HuH-7.5 (cell line): ENCODE measurements at regions not wholly inside any gene's neighbourhood (a gene's known extent, or its start where the extent isn't known, plus 50 kb on each side); places are given as distances from the start of the nearest gene placed in this dataset.
"Not testable (repeated sequence)": the region's sequence is repeated elsewhere in the genome, so short reads cannot be mapped to it uniquely, and the experiment has no call there.

Experiments
- DNase-seq: peaks from one replicate; pipeline ENCODE4 v3.0.0; 2011; ENCODE audit warnings: low spot score

DNA sequence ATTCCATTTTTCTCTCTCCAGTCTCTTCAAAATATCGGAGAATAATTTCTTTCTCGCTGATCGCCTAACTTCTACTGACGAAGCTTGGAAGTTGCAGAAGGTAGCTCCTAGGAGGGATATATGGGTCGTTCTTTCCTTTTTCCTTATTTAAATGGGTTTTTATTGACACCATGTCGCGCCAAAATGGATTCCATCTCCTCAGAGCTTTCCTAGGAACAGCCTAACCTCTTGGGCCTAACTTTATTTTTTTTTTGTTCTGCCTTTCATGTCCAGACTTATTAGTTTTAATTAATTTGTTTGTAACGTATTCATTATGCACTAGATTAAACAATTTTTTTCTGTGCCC, 92.0 kb upstream of the XIST start:
- DNase-seq: no peak

DNA sequence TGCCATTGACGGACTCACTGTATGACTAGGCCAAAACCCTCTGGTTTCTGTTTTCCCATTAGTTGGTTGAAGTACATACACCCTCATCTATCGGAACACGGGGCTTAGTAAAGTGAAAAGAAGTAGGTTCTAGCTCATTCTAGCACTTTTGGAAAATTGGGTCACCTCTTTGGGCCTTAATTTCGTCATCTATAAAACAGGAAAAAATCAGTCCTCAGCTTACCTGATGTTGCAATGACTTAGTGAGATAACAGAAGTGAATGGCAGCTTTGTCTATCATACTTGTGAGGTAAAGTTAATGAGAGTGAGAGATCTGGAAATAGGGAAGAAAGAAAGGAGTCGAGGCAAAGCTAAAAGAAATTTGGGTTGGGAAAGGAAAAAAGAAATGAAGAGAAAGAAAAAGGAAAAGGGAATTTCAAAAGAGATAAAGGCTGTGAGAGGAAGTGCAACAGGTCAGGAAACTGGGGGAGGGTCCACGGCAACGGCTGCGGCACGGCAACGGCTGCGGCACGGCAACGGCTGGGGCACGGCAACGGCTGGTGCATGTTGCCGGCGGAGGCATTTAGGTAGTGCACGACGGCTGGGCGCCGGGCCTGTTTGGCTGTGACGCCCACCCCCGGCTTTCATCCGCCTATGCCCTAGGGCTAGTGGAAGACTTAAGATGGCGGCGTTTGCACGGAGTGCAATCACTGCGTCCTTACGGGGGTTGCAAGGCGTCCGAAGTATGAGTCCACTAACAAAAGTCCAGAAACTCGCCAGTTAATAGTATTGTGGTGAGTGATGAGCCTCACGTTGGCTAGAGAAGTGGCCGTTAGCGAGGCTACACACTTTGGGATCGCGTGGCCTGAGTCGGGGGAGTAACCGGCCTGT, 91.4 kb upstream of the XIST start:
- peak; percentile 73 for DNase-seq

DNA sequence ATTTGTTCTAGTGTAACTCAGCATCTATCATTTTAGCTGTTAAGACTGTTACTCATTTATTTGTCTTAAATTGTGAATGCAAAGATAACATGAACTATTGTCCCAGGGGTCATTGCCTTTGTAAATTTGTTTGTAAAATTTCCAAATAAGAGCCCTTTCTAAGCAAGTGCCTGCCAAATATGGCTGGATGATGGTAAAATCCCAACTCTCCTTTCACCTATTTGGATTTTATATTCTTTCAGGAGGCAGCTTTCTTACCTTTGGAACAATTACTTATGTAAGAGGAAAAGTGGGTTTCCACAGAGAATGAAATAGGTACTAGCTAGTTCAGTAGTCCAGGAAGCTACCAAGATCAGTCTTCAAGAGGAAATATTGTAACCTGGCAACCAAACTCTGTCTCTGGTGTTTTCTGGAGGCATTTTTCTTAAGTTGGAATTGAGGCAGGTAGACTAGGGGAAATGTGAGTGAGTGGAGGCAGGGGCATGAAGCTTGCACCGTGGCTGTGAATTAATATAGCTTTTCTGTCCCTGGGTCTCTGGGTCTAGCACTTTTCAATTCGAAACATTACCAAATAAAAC, 88.5 kb upstream of the XIST start:
- no peak for DNase-seq

DNA sequence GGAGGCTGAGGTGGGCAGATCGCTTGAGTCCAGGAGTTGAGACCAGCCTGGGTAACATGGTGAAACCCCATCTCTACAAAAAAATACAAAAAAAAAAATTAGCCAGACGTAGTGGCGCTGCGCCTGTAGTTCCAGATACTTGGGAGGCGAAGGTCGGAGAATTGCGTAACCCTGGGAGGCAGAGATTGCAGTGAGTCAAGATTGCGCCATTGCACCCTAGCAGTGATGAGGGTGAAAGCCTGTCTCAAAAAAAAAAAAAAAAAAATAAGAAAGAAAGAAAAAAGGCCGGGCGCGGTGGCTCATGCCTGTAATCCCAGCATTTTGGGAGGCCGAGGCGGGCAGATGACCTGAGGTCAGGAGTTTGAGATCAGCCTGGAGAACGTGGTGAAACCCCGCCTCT, 85.3 kb upstream of the XIST start:
- DNase-seq: not testable (repeated sequence)

DNA sequence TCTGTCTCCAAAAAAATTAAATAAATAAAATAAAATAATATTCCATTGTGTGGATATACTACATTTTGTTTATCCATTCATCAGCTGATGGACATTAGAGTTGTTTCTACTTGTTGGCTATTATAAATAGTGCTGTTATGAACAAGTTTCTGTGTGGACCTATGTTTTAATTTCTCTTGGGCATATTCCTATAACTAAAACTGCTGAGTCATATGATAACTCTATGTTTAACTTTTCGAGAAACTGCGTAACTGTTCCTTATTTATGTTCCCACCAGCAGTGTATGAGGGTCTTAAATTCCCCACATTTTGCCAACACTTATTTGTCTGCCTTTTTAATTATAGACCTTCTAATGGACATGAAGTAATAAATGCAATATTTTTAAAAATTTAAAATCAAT, 80.0 kb upstream of the XIST start:
- DNase-seq: no peak

DNA sequence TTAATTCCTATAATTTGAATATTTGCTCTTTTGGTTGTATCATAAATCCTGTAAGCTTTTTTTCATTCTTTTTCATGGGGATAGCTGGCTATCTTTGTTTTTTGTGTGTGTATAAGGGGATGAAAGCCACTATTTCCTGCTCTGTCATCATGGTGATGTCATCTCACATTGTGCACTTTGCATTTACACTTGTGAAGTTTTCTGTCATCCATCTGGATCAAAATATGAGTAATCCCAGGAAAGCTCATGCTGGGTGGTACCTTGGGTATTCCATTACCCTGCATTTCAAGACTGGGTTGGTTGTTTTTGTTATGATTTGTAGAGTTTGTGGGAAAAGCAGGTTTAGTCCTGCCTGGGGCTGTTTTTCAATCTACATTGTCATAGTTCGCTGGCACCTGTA, 77.8 kb upstream of the XIST start:
- DNase-seq: no peak

DNA sequence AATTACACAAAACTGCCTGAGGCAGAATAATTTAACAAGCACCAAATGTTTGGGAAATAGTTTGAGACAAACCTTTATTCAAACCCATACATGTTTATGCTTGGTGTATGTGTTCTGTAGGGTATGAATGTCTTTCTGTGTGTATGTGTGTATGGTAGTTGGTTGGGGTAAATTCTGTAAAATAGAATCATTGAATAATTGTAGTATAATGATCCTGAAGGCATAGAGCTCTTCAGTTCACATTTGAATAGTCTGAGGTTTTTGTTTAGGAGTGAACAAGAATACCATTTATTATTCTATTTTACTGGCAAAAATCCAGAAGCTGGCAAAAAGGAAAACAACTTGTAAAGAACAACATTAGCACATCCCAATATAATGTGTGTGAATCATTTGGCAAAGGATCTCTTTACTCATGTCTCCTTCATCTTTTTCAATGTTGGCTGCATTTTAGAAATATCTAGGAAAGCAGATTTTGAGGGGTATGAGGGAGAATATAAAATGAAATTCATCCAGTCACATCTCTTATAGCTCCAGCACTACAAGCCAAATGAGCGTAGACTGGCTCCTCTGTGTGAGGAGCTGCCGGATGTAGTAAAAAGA, 70.4 kb upstream of the XIST start:
- no peak for DNase-seq

DNA sequence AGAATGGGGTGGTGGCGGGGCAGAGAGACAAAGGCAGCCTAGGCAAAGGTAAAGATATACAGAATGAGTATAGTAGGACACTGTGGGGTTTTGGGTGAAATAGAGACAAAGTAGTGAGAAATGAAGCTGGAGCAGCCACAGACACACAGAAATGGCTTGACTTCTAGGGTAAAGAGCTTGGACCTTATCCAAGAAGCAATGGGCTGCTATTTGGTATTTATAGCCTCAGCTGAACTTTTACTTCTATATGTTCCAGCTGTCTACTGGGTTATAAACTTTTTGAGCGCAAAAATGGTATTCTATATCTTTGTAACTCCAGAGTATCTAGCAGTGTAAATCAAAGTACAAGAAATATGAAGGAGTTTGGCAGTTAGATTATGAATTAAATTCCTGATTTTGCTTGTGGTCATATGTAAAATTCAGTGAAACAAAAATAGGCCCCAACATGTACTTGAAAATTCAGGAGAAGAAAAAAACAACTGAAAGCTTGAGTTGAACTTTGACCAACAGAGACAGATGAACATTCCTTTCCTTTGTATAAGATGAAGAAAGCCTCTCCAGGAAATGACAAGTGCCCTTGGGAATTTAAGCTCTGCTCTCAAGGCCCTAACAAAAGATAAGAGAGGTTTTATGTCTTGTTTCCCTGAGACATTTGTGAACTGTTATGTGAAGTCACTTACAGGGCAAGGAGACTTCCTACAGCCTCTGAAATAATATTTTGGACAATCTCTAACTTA, 64.6 kb upstream of the XIST start:
- no peak for DNase-seq

DNA sequence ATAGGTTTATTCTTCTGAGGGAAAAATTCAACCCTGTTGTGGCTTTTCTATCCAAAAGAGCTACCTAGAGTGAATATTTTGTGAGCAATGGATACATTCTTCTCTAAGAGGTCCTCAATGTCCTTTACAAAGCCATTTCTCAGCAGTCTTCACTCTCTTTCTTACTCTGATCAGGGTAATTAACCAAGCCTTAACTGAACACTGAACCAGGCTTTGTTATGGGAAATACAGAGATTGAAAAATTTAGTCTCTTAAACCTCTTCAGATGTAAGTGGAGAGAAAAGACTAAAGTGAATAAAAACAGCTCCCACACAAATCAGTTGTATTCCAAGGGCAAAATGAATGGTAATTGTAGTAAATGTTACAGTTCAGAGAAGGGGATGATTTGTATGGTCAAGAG, 64.0 kb upstream of the XIST start:
- DNase-seq: no peak

DNA sequence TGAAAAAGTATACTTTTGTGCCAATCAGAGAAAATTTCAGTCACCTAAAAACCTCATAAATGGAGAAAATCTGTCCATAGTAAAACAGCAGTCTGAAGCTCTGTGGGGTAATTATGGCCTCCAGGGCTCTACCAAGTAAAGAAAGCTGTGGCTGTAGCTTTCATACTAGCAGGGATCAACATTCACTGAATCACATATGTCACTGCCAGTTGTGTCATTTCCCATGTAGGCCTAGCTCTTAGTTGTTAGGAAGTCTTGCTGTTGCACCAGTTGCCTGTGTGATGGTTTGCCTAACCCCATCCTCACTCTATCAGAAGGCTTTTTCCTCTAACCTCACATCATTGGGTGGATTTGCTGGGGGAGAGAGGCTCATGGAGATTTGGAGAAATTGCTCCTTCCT, 62.3 kb upstream of the XIST start:
- not testable (repeated sequence) for DNase-seq

DNA sequence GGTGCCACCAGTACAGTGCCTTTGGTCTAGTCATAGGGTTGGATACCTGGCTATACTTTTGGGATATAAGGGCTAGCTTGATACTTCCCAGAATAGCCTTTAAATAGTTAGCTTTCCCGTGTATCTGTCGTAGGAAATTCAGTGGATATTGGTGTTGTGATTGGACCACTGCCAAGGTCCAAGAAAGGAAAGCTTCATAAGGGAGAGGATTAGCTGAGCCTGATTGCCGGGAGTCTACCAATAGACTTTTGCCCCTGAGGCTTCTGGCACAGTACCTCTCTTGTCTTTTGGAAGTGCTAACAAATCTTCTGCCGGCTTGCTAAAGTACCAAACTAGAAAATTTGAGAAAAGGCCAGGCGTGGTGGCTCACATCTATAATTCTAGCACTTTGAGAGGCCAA, 61.1 kb upstream of the XIST start:
- no peak for DNase-seq

DNA sequence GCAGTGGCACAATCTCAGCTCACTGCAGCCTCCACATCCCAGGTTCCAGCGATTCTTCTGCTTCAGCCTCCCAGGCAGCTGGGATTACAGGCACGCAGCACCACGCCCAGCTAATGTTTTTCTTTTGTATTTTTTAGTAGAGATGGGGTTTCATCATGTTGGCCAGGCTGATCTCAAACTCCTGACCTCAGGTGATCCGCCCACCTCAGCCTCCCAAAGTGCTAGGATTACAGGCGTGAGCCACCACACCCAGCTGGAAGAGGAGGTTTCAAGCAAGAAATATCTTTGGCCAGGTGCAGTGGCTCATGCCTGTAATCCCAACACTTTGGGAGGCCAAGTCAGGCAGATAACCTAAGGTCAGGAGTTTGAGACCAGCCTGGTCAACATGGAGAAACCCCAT, 59.4 kb upstream of the XIST start:
- not testable (repeated sequence) for DNase-seq

DNA sequence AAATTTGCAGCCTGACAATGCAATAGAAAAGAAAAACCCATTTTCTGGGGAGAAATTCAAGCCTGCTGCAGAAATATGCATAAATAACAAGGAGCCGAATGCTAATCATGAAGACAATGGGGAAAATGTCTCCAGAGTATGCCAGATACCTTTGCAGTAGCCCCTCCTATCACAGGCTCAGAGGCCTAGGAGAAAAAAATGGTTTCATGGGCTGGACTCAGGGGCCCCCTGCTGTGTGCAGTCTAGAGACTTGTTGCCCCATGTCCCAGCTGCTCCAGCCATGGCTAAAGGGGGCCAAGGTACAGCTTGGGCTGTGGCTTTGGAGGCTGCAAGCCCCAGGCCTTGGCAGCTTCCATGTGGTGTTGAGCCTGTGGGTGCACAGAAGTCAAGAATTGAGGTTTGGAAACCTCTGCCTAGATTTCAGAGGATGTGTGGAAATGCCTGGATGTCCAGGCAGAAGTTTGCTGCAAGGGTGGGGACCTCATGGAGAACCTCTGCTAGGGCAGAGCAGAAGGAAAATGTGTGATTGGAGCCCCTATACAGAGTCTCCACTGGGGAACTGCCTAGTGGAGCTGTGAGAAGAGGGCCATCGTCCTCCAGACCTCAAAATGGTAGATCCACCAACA, 53.3 kb upstream of the XIST start:
- DNase-seq: not testable (repeated sequence)

DNA sequence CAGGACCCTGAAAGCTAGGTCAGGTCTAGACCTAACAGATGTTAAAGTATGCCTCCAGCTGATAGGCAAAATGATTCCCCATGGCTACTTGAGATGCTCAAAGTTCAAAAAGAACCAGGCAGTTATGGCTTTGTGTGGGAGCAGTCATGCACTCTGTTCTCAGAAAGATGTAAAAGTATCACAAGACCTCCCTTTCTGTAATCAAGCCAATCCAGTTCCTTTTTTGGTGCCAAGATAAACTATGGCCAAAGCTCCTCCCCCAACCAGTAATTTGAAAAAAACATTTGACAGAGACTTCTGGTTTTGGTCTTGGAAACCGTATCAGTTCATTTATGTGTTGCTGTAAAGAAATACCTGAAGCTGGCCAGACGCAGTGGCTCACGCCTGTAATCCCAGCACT, 51.4 kb upstream of the XIST start:
- no peak for DNase-seq
